BJ (cell line): ENCODE measurements at regions not wholly inside any gene's neighbourhood (a gene's known extent, or its start where the extent isn't known, plus 50 kb on each side); places are given as distances from the start of the nearest gene placed in this dataset.

ENCODE experiments used
- CTCF ChIA-PET: fragments of 350-600 bp; formaldehyde crosslinking; extraction: SDS; loops from one replicate; lab custom pipeline; 2021; ENCODE audit warnings: antibody characterized with exemption, inconsistent platforms; lab: Yijun Ruan, JAX
- POLR2A ChIA-PET: fragments of 300-600 bp; sonication (Branson Sonifier 250); formaldehyde crosslinking; extraction: SDS; loops from one replicate; lab custom pipeline; 2021; ENCODE audit warnings: antibody characterized with exemption; lab: Charles Lee
- DNase-seq: peaks from one replicate; pipeline ENCODE4 v3.0.0-alpha.2; 2011; ENCODE audit warnings: low read depth
- H3K27me3 ChIP-seq: 2 replicates; pipeline ENCODE4 v1.6.0; 2011; ENCODE audit warnings: low read length; ENCODE audit not compliant: control insufficient read depth, insufficient read depth
- H3K36me3 ChIP-seq: 2 replicates; pipeline ENCODE4 v1.5.1; 2011; ENCODE audit warnings: low read length; ENCODE audit not compliant: control insufficient read depth, insufficient read depth
- H3K4me3 ChIP-seq: 2 replicates; pipeline ENCODE4 v1.5.1; 2011; ENCODE audit warnings: low read depth, mild to moderate bottlenecking, control low read depth, low read length
- CTCF ChIP-seq: IDR thresholded peaks from 2 replicates; pipeline ENCODE4 v1.5.1; 2011; ENCODE audit warnings: low read depth, mild to moderate bottlenecking, control low read depth, inconsistent platforms, low read length, moderate library complexity; ENCODE audit not compliant: insufficient read depth

- Histone ChIP-seq H3K36me3 (no peaks in the 10 kb centered on the region), H3K4me3 (no peak overlapping the region), H3K27me3 (no peaks in the 10 kb centered on the region)
- ChIA-PET CTCF (no interaction called here), POLR2A (no interaction called here)
- DNase-seq = no peak
- TF ChIP-seq CTCF = no peak
Observed at GRCh38 chr11:41849250-41849649, 389.8 kb upstream of the LRRC4C start.

GRCh38 chr11:41851743-41852142 lies 392.3 kb upstream of the LRRC4C start:
- Histone ChIP-seq H3K27me3 (no peaks in the 10 kb centered on the region), H3K4me3 (no peak overlapping the region), H3K36me3 (no peaks in the 10 kb centered on the region)
- DNase-seq = no peak
- no peak for TF ChIP-seq CTCF
- ChIA-PET CTCF (no interaction called here), POLR2A (no interaction called here)

- no peak for TF ChIP-seq CTCF
- CTCF ChIA-PET = no interaction called here
- POLR2A ChIA-PET = no interaction called here
- Histone ChIP-seq H3K27me3 (no peaks in the 10 kb centered on the region), H3K36me3 (no peaks in the 10 kb centered on the region), H3K4me3 (no peak overlapping the region)
- no peak for DNase-seq
Observed at GRCh38 chr11:41861838-41862237, 402.4 kb upstream of the LRRC4C start.

- CTCF ChIA-PET = no interaction called here
Observed at GRCh38 chr11:41866525-41866924, 407.1 kb upstream of the LRRC4C start.

GRCh38 chr11:41868606-41869005 lies 409.2 kb upstream of the LRRC4C start:
- Histone ChIP-seq H3K27me3 (no peaks in the 10 kb centered on the region), H3K36me3 (no peaks in the 10 kb centered on the region), H3K4me3 (no peak overlapping the region)
- TF ChIP-seq CTCF = no peak
- CTCF ChIA-PET = no interaction called here
- no peak for DNase-seq
- POLR2A ChIA-PET = no interaction called here

More at GRCh38 chr11:41866525-41866924, 407.1 kb upstream of the LRRC4C start:
- Histone ChIP-seq H3K36me3 (no peaks in the 10 kb centered on the region), H3K4me3 (no peak overlapping the region), H3K27me3 (no peaks in the 10 kb centered on the region)
- TF ChIP-seq CTCF = no peak
- POLR2A ChIA-PET = no interaction called here
- no peak for DNase-seq
